Activated naive CD4-positive, alpha-beta T cell treated with anti-CD3 and anti-CD28 coated beads, Interleukin-2, amount 10 ng/mL, durations not matched to agents 7 days and 5 days (primary cell): ENCODE measurements at regions not wholly inside any gene's neighbourhood (a gene's known extent, or its start where the extent isn't known, plus 50 kb on each side); places are given as distances from the start of the nearest gene placed in this dataset.

ENCODE experiments used
- CTCF ChIA-PET: fragments of 350-600 bp; sonication (Branson Sonifier 250); formaldehyde crosslinking; loops from one replicate; lab custom pipeline; 2021; ENCODE audit warnings: antibody characterized with exemption; lab: Charles Lee
- DNase-seq: peaks from one replicate; pipeline ENCODE4 v3.0.0-alpha.2; 2020
- H3K27ac Mint-ChIP-seq: one replicate; pipeline ENCODE4 v1.8.0; 2021; ENCODE audit warnings: mild to moderate bottlenecking, moderate library complexity, mixed read lengths
- H3K27me3 Mint-ChIP-seq: one replicate; pipeline ENCODE4 v1.8.0; 2021; ENCODE audit warnings: mild to moderate bottlenecking, mixed read lengths
- H3K36me3 Mint-ChIP-seq: one replicate; pipeline ENCODE4 v1.8.0; 2021; ENCODE audit warnings: mixed read lengths
- H3K4me1 Mint-ChIP-seq: one replicate; pipeline ENCODE4 v1.8.0; 2021; ENCODE audit warnings: mixed read lengths
- H3K4me3 Mint-ChIP-seq: one replicate; pipeline ENCODE4 v1.8.0; 2021; ENCODE audit warnings: mild to moderate bottlenecking, moderate library complexity, mixed read lengths
- H3K9me3 Mint-ChIP-seq: one replicate; pipeline ENCODE4 v1.8.0; 2021; ENCODE audit warnings: mixed read lengths

DNA sequence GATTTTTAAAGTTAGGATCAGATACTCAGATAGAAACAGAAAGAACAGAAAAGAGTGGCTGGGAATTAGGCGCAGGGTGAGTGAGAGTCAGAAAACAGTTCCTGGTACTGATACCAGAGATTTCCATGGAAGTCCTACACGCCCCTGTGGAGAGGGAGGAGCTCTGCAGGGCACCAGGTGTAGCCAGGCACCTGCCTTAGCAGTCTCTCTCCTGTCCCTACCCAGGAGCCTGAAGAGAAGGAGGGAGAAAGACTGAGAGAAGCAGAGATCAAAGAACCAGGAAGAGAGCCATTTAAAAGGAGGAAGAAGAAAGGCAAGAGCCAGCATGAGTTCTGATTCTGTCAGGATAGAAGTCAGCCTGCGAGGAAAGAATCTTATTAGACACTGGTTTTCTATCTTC is 65.0 kb downstream of the CBLN1 start:
- H3K27me3 Mint-ChIP-seq: no peaks in the 10 kb centered on the region
- no peak for DNase-seq
- no peak overlapping the region for H3K27ac Mint-ChIP-seq
- H3K9me3 Mint-ChIP-seq: no peaks in the 10 kb centered on the region
- no peak overlapping the region for H3K4me3 Mint-ChIP-seq
- no peaks in the 10 kb centered on the region for H3K4me1 Mint-ChIP-seq
- no peaks in the 10 kb centered on the region for H3K36me3 Mint-ChIP-seq
- CTCF ChIA-PET: no interaction called here

DNA sequence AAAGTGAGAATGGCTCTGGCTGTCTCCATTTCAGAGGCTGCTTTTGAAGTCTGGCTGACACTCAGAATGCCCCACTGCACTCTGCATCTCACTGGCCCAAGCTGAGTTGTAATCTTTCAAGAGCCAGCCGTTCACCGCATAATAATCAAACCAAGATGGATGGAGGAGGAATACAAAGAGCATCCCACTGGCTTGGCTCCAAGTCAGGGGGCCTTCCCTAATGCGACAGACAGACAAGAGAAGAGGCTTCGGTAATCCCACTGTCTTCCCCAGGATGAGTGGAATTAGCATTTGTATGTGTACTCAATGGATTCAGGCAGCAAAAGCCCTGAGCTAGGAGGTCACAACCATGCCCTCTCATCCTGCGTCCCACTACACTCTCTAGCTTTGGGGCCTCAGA is 68.0 kb downstream of the CBLN1 start:
- Mint-ChIP-seq H3K9me3 (no peaks in the 10 kb centered on the region), H3K4me3 (no peak overlapping the region), H3K27me3 (no peaks in the 10 kb centered on the region), H3K4me1 (no peaks in the 10 kb centered on the region), H3K36me3 (no peaks in the 10 kb centered on the region), H3K27ac (no peak overlapping the region)
- DNase-seq: no peak
- CTCF ChIA-PET: no interaction called here

- no peaks in the 10 kb centered on the region for H3K9me3 Mint-ChIP-seq
- no peaks in the 10 kb centered on the region for H3K4me1 Mint-ChIP-seq
- DNase-seq: no peak
- no peaks in the 10 kb centered on the region for H3K27me3 Mint-ChIP-seq
- H3K36me3 Mint-ChIP-seq: no peaks in the 10 kb centered on the region
- H3K4me3 Mint-ChIP-seq: no peak overlapping the region
- H3K27ac Mint-ChIP-seq: no peak overlapping the region
- CTCF ChIA-PET: no interaction called here
Observed at GRCh38 chr16:49204191-49204590, 77.4 kb downstream of the CBLN1 start.

- no peaks in the 10 kb centered on the region for H3K36me3 Mint-ChIP-seq
- CTCF ChIA-PET: no interaction called here
- no peak for DNase-seq
- no peak overlapping the region for H3K4me3 Mint-ChIP-seq
- no peaks in the 10 kb centered on the region for H3K27me3 Mint-ChIP-seq
- H3K9me3 Mint-ChIP-seq: no peaks in the 10 kb centered on the region
- H3K4me1 Mint-ChIP-seq: no peaks in the 10 kb centered on the region
- H3K27ac Mint-ChIP-seq: no peak overlapping the region
Observed at GRCh38 chr16:49203361-49203760, 78.3 kb downstream of the CBLN1 start.

DNA sequence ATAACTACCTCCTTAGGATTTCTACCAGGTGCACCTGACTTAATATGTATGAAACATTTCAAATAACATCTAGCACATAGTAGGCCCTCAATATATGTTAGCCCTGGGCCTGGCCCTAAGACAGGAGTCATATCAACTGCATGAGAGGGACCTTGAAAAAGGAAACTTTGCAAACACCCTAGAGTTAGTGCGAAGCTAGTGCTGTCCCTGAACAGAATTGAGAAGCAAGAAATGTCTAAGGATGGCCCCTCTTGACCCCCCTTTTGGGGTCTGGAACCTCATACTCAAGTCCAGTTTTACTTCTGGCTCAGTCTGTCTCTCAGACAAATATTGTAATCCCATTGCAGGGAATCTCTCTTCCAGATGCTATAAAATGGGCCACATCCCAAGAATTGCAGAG is 80.5 kb downstream of the CBLN1 start:
- H3K27ac Mint-ChIP-seq: no peak overlapping the region
- no peaks in the 10 kb centered on the region for H3K36me3 Mint-ChIP-seq
- CTCF ChIA-PET: no interaction called here
- no peaks in the 10 kb centered on the region for H3K4me1 Mint-ChIP-seq
- H3K9me3 Mint-ChIP-seq: no peaks in the 10 kb centered on the region
- no peak for DNase-seq
- H3K4me3 Mint-ChIP-seq: no peak overlapping the region
- no peaks in the 10 kb centered on the region for H3K27me3 Mint-ChIP-seq

- DNase-seq: no peak
- Mint-ChIP-seq H3K27ac (no peak overlapping the region), H3K4me3 (no peak overlapping the region), H3K36me3 (no peaks in the 10 kb centered on the region), H3K4me1 (no peaks in the 10 kb centered on the region), H3K9me3 (no peaks in the 10 kb centered on the region), H3K27me3 (no peaks in the 10 kb centered on the region)
- CTCF ChIA-PET: no interaction called here
Observed at GRCh38 chr16:49200223-49200820, 81.3 kb downstream of the CBLN1 start.

- H3K27ac Mint-ChIP-seq: no peak overlapping the region
- H3K4me3 Mint-ChIP-seq: no peak overlapping the region
- H3K27me3 Mint-ChIP-seq: no peaks in the 10 kb centered on the region
- CTCF ChIA-PET: no interaction called here
- no peak for DNase-seq
- H3K36me3 Mint-ChIP-seq: no peaks in the 10 kb centered on the region
- H3K9me3 Mint-ChIP-seq: no peaks in the 10 kb centered on the region
- no peaks in the 10 kb centered on the region for H3K4me1 Mint-ChIP-seq
Observed at GRCh38 chr16:49195237-49195548, 86.4 kb downstream of the CBLN1 start.

GRCh38 chr16:49194537-49195236 is 87.0 kb downstream of the CBLN1 start:
- Mint-ChIP-seq H3K9me3 (no peaks in the 10 kb centered on the region), H3K4me1 (no peaks in the 10 kb centered on the region), H3K36me3 (no peaks in the 10 kb centered on the region), H3K27ac (no peak overlapping the region), H3K4me3 (no peak overlapping the region), H3K27me3 (no peaks in the 10 kb centered on the region)
- CTCF ChIA-PET: no interaction called here
- DNase-seq: no peak

- Mint-ChIP-seq H3K36me3 (no peaks in the 10 kb centered on the region), H3K27me3 (no peaks in the 10 kb centered on the region), H3K4me1 (no peaks in the 10 kb centered on the region), H3K4me3 (no peak overlapping the region), H3K9me3 (no peaks in the 10 kb centered on the region), H3K27ac (no peak overlapping the region)
- no peak for DNase-seq
- CTCF ChIA-PET: no interaction called here
Observed at GRCh38 chr16:49193596-49193995, 88.0 kb downstream of the CBLN1 start.

DNA sequence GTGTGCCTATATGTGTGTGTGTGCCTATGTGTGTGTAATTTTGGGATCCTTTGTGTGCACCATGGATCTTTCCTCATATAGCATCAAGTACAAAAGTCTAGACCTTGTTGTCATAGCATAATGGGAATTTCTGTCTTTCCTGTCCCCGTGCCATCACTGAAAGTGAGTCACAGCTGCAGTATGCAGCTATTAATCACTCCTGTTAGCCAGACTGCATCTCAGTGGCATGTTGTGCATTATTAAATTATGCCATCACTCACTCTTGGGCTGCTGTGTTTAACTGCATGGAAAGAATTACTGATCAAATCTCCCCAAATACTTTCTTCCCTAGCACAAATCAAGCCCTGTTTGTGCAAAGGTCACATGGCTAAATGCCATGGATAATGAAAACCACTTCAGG is 92.4 kb downstream of the CBLN1 start:
- Mint-ChIP-seq H3K9me3 (no peaks in the 10 kb centered on the region), H3K4me1 (no peaks in the 10 kb centered on the region), H3K4me3 (no peak overlapping the region), H3K27ac (no peak overlapping the region), H3K36me3 (no peaks in the 10 kb centered on the region), H3K27me3 (no peaks in the 10 kb centered on the region)
- CTCF ChIA-PET: no interaction called here
- DNase-seq: no peak

GRCh38 chr16:49183911-49184310 is 97.7 kb downstream of the CBLN1 start:
- Mint-ChIP-seq H3K27me3 (no peaks in the 10 kb centered on the region), H3K27ac (no peak overlapping the region), H3K36me3 (no peaks in the 10 kb centered on the region), H3K9me3 (no peaks in the 10 kb centered on the region), H3K4me1 (no peaks in the 10 kb centered on the region), H3K4me3 (no peak overlapping the region)
- CTCF ChIA-PET: no interaction called here
- DNase-seq: no peak

GRCh38 chr16:49181791-49182518 is 99.7 kb downstream of the CBLN1 start:
- H3K4me1 Mint-ChIP-seq: no peaks in the 10 kb centered on the region
- no peak overlapping the region for H3K27ac Mint-ChIP-seq
- CTCF ChIA-PET: no interaction called here
- DNase-seq: no peak
- no peak overlapping the region for H3K4me3 Mint-ChIP-seq
- H3K27me3 Mint-ChIP-seq: no peaks in the 10 kb centered on the region
- no peaks in the 10 kb centered on the region for H3K36me3 Mint-ChIP-seq
- H3K9me3 Mint-ChIP-seq: no peaks in the 10 kb centered on the region

GRCh38 chr16:49179714-49180330 is 101.8 kb downstream of the CBLN1 start:
- no peak overlapping the region for H3K4me3 Mint-ChIP-seq
- DNase-seq: no peak
- no peaks in the 10 kb centered on the region for H3K27me3 Mint-ChIP-seq
- CTCF ChIA-PET: no interaction called here
- no peaks in the 10 kb centered on the region for H3K9me3 Mint-ChIP-seq
- no peak overlapping the region for H3K27ac Mint-ChIP-seq
- no peaks in the 10 kb centered on the region for H3K4me1 Mint-ChIP-seq
- no peaks in the 10 kb centered on the region for H3K36me3 Mint-ChIP-seq

DNA sequence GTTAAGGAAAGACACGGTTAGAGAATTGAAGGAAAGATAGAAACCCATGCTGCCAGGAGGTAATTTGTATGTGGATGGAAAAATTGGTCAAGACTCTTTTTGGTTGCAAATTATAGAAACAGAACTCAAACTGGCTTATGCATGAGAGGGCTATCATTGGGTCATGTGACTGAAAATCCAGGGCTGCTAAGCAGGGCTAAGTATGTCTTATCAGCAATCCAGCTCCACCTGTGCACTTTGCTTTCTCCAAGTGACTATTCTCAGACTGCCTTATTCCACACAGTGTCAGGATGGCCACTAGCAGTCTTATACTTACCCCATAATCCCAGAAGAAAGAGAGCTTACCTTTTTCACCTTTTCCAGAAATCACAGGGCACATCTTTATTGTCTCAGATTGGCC is 113.5 kb downstream of the CBLN1 start:
- Mint-ChIP-seq H3K27me3 (no peaks in the 10 kb centered on the region), H3K4me3 (no peak overlapping the region), H3K4me1 (no peaks in the 10 kb centered on the region), H3K27ac (no peak overlapping the region), H3K9me3 (peaks cover 2% of the 10 kb centered on the region), H3K36me3 (no peaks in the 10 kb centered on the region)
- CTCF ChIA-PET: no interaction called here
- DNase-seq: no peak

GRCh38 chr16:49165025-49165424 is 116.6 kb downstream of the CBLN1 start:
- no peaks in the 10 kb centered on the region for H3K9me3 Mint-ChIP-seq
- H3K27me3 Mint-ChIP-seq: no peaks in the 10 kb centered on the region
- CTCF ChIA-PET: no interaction called here
- DNase-seq: no peak
- H3K36me3 Mint-ChIP-seq: no peaks in the 10 kb centered on the region
- H3K27ac Mint-ChIP-seq: no peak overlapping the region
- H3K4me3 Mint-ChIP-seq: no peak overlapping the region
- no peaks in the 10 kb centered on the region for H3K4me1 Mint-ChIP-seq
